Neural cell (in vitro differentiated cells): ENCODE measurements at regions not wholly inside any gene's neighbourhood (a gene's known extent, or its start where the extent isn't known, plus 50 kb on each side); places are given as distances from the start of the nearest gene placed in this dataset.

Source experiments
- EZH2 ChIP-seq: fragments of 200-600, 300-800 bp; shearing (Covaris generic), sonication (generic); IDR thresholded peaks from 2 replicates; pipeline ENCODE4 v1.6.1; 2014; ENCODE audit warnings: antibody characterized with exemption, low read length, borderline replicate concordance, mild to moderate bottlenecking; ENCODE audit not compliant: insufficient read depth, poor library complexity, severe bottlenecking
- MXI1 ChIP-seq: fragments of 450-650 bp; conservative IDR thresholded peaks from 2 replicates; pipeline ENCODE4 v1.6.1; 2014; ENCODE audit warnings: antibody characterized with exemption, mild to moderate bottlenecking; ENCODE audit not compliant: poor library complexity, severe bottlenecking
- POLR2AphosphoS5 ChIP-seq: IDR thresholded peaks from 2 replicates; pipeline ENCODE4 v1.6.1; 2012
- RAD21 ChIP-seq: fragments of 450-650 bp; conservative IDR thresholded peaks from 2 replicates; pipeline ENCODE4 v1.6.1; 2014; ENCODE audit warnings: antibody characterized with exemption, mild to moderate bottlenecking, moderate library complexity
- SMC3 ChIP-seq: fragments of 450-650 bp; conservative IDR thresholded peaks from 2 replicates; pipeline ENCODE4 v1.6.1; 2014; ENCODE audit warnings: antibody characterized with exemption, mild to moderate bottlenecking, moderate library complexity; ENCODE audit not compliant: poor library complexity
- TAF1 ChIP-seq: IDR thresholded peaks from 2 replicates; pipeline ENCODE4 v1.6.1; 2012; ENCODE audit warnings: low read depth
- TF ChIP-seq, protein P1 (sequence below): fragments of 450-650 bp; IDR thresholded peaks from 2 replicates; pipeline ENCODE4 v1.5.1; 2014; ENCODE audit warnings: antibody characterized with exemption, mild to moderate bottlenecking, moderate library complexity; ENCODE audit not compliant: poor library complexity, severe bottlenecking
- TF ChIP-seq, protein P2 (sequence below): IDR thresholded peaks from 2 replicates; pipeline ENCODE4 v1.6.1; 2012; ENCODE audit warnings: borderline replicate concordance

DNA sequence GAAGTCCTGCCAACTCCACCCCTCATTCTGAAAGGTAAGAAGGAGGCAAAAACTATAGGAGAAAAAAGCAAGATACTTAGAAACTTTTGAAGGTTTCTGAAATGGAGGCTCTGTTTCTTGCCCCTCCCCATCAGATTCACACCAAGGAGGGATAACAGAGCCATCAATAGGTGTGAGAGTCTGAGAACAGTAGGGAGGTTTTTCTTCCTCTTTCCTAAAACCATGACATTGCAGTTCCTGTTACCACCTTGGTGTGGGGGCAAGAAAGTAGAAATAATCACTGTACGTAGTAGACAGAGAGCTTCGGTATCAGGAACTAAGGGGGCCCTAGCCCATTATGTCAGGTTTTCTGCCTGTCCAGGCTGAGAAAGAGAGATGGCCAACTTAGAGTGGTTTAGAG is 333.3 kb upstream of the SYNCRIP start:
- TF ChIP-seq, protein P1, sequence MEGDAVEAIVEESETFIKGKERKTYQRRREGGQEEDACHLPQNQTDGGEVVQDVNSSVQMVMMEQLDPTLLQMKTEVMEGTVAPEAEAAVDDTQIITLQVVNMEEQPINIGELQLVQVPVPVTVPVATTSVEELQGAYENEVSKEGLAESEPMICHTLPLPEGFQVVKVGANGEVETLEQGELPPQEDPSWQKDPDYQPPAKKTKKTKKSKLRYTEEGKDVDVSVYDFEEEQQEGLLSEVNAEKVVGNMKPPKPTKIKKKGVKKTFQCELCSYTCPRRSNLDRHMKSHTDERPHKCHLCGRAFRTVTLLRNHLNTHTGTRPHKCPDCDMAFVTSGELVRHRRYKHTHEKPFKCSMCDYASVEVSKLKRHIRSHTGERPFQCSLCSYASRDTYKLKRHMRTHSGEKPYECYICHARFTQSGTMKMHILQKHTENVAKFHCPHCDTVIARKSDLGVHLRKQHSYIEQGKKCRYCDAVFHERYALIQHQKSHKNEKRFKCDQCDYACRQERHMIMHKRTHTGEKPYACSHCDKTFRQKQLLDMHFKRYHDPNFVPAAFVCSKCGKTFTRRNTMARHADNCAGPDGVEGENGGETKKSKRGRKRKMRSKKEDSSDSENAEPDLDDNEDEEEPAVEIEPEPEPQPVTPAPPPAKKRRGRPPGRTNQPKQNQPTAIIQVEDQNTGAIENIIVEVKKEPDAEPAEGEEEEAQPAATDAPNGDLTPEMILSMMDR = no peak
- TF ChIP-seq EZH2 (no peak), RAD21 (no peak), MXI1 (no peak), TAF1 (no peak), POLR2AphosphoS5 (no peak), SMC3 (no peak)
- TF ChIP-seq, protein P2, sequence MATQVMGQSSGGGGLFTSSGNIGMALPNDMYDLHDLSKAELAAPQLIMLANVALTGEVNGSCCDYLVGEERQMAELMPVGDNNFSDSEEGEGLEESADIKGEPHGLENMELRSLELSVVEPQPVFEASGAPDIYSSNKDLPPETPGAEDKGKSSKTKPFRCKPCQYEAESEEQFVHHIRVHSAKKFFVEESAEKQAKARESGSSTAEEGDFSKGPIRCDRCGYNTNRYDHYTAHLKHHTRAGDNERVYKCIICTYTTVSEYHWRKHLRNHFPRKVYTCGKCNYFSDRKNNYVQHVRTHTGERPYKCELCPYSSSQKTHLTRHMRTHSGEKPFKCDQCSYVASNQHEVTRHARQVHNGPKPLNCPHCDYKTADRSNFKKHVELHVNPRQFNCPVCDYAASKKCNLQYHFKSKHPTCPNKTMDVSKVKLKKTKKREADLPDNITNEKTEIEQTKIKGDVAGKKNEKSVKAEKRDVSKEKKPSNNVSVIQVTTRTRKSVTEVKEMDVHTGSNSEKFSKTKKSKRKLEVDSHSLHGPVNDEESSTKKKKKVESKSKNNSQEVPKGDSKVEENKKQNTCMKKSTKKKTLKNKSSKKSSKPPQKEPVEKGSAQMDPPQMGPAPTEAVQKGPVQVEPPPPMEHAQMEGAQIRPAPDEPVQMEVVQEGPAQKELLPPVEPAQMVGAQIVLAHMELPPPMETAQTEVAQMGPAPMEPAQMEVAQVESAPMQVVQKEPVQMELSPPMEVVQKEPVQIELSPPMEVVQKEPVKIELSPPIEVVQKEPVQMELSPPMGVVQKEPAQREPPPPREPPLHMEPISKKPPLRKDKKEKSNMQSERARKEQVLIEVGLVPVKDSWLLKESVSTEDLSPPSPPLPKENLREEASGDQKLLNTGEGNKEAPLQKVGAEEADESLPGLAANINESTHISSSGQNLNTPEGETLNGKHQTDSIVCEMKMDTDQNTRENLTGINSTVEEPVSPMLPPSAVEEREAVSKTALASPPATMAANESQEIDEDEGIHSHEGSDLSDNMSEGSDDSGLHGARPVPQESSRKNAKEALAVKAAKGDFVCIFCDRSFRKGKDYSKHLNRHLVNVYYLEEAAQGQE = no peak
